Vagina (tissue), 2 donors: ENCODE measurements at regions not wholly inside any gene's neighbourhood (a gene's known extent, or its start where the extent isn't known, plus 50 kb on each side); places are given as distances from the start of the nearest gene placed in this dataset.
A peak's percentile ranks its signal among the peaks of the same experiment; 100 is the strongest.
"Not testable (repeated sequence)": the region's sequence is repeated elsewhere in the genome, so short reads cannot be mapped to it uniquely, and the experiment has no call there.

Source experiments
- POLR2A ChIP-seq, 2 donors: fragments of 450-650 bp; IDR thresholded peaks; one replicate each; pipeline ENCODE4 v1.6.1; 2017; ENCODE audit warnings: antibody characterized with exemption in 2 of 2, mild to moderate bottlenecking in 2 of 2, moderate library complexity in 2 of 2
- POLR2AphosphoS5 ChIP-seq, 2 donors: sonication (generic); formaldehyde crosslinking; IDR thresholded peaks; one replicate each; pipeline ENCODE4 v1.9.0; 2017; ENCODE audit warnings: antibody characterized with exemption in 2 of 2, mild to moderate bottlenecking in 2 of 2, low read depth in 1 of 2; ENCODE audit not compliant: insufficient read depth in 1 of 2
- TF ChIP-seq, protein P1 (sequence below), 3 experiments: fragments of 450-650 bp in 2 of 3; fragments of 200-600 bp in 1 of 3; sonication (generic) in 1 of 3; IDR thresholded peaks; one replicate each; pipeline ENCODE4 v1.5.1; 2017 to 2019; ENCODE audit warnings: antibody characterized with exemption in 3 of 3, mild to moderate bottlenecking in 2 of 3, moderate library complexity in 2 of 3

DNA sequence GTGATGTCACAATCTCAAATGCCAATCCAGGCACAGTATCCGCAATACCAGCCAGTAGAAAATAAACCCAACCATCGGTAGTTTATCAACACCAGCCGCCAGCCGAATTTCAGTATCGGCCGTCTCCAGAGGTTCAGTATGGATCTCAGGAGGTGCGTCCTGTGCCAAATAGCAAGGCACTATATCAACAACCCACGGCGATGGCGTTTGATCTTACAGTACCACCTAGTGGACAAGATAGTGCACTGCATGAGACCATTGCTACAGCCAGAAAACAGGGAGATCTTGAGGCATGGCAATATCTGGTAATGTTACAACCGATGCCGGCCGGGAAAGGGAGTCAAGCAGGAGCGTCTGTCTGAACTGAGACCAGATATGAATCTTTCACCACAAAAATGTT, 121.8 kb upstream of the DRD5 start:
- TF ChIP-seq, protein P1, sequence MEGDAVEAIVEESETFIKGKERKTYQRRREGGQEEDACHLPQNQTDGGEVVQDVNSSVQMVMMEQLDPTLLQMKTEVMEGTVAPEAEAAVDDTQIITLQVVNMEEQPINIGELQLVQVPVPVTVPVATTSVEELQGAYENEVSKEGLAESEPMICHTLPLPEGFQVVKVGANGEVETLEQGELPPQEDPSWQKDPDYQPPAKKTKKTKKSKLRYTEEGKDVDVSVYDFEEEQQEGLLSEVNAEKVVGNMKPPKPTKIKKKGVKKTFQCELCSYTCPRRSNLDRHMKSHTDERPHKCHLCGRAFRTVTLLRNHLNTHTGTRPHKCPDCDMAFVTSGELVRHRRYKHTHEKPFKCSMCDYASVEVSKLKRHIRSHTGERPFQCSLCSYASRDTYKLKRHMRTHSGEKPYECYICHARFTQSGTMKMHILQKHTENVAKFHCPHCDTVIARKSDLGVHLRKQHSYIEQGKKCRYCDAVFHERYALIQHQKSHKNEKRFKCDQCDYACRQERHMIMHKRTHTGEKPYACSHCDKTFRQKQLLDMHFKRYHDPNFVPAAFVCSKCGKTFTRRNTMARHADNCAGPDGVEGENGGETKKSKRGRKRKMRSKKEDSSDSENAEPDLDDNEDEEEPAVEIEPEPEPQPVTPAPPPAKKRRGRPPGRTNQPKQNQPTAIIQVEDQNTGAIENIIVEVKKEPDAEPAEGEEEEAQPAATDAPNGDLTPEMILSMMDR (IDR thresholded peaks at IDR 0.05), result peak in 2 of 3 experiments; percentile 25 to 34
- TF ChIP-seq POLR2A (IDR thresholded peaks at IDR 0.05); POLR2AphosphoS5 (IDR thresholded peaks at IDR 0.05; ENCODE audit: insufficient read depth in 1 of 2, low read depth in 1 of 2): not testable (repeated sequence)
